ENCODE measurements at regions not wholly inside any gene's neighbourhood (a gene's known extent, or its start where the extent isn't known, plus 50 kb on each side); places are given as distances from the start of the nearest gene placed in this dataset.
A peak's percentile ranks its signal among the peaks of the same experiment; 100 is the strongest.

GRCh38 chr10:110416776-110417711 lies 80.7 kb upstream of the DUSP5 start:
- DNase-seq = no peak

GRCh38 chr10:110418218-110418617 lies 79.5 kb upstream of the DUSP5 start:
- no peak for DNase-seq

GRCh38 chr10:110419265-110419664 lies 78.4 kb upstream of the DUSP5 start:
- no peak for DNase-seq

GRCh38 chr10:110420401-110421193 lies 77.1 kb upstream of the DUSP5 start:
- DNase-seq = no peak

- DNase-seq = no peak
Observed at GRCh38 chr10:110421512-110422138, 76.1 kb upstream of the DUSP5 start.

- DNase-seq = no peak
Observed at GRCh38 chr10:110422548-110422947, 75.2 kb upstream of the DUSP5 start.

- peak in 1 of 2 donors; percentile 26 for DNase-seq
Observed at GRCh38 chr10:110423650-110424049, 74.1 kb upstream of the DUSP5 start.

- no peak for DNase-seq
Observed at GRCh38 chr10:110425684-110426293, 71.9 kb upstream of the DUSP5 start.

GRCh38 chr10:110426294-110427181 lies 71.2 kb upstream of the DUSP5 start:
- DNase-seq = no peak

- DNase-seq = no peak
Observed at GRCh38 chr10:110429301-110429700, 68.4 kb upstream of the DUSP5 start.

- DNase-seq = no peak
Observed at GRCh38 chr10:110430340-110431273, 67.1 kb upstream of the DUSP5 start.

- DNase-seq = no peak
Observed at GRCh38 chr10:110431659-110432058, 66.0 kb upstream of the DUSP5 start.

GRCh38 chr10:110432084-110432483 lies 65.6 kb upstream of the DUSP5 start:
- no peak for DNase-seq

GRCh38 chr10:110432814-110433565 lies 64.7 kb upstream of the DUSP5 start:
- no peak for DNase-seq

GRCh38 chr10:110433740-110434139 lies 64.0 kb upstream of the DUSP5 start:
- DNase-seq = no peak

- DNase-seq = no peak
Observed at GRCh38 chr10:110434489-110435096, 63.1 kb upstream of the DUSP5 start.

- no peak for DNase-seq
Observed at GRCh38 chr10:110436554-110437350, 61.0 kb upstream of the DUSP5 start.

GRCh38 chr10:110437351-110437605 lies 60.4 kb upstream of the DUSP5 start:
- DNase-seq = no peak
